Activated CD4-positive, alpha-beta T cell treated with anti-CD3 and anti-CD28 coated beads, Interleukin-2, amount 50 U/mL, for 48 hours (primary cell): ENCODE measurements at regions not wholly inside any gene's neighbourhood (a gene's known extent, or its start where the extent isn't known, plus 50 kb on each side); places are given as distances from the start of the nearest gene placed in this dataset.

Experiments used
- DNase-seq, 2 experiments: peaks; one replicate each; pipeline ENCODE4 v3.0.0-alpha.2; 2020

DNA sequence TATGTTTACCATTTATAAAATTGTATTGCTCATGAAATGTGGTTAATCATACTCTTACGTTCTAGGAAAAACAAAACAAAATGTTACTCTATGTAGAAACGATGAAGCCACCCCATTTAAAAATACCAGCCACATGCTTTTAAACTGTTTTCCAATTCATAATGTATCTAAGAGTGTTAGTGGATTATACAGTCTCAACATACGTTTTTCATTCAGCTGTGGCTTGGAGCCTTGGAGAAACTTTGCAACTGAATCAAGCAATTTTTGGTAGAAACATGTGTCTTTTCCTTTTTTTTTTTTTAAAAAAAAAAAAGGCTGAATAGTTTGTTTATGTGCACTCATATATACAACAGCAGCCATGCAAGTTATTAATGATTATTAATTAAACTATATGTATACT lies 378.0 kb upstream of the SEMA3D start:
- no peak for DNase-seq

DNA sequence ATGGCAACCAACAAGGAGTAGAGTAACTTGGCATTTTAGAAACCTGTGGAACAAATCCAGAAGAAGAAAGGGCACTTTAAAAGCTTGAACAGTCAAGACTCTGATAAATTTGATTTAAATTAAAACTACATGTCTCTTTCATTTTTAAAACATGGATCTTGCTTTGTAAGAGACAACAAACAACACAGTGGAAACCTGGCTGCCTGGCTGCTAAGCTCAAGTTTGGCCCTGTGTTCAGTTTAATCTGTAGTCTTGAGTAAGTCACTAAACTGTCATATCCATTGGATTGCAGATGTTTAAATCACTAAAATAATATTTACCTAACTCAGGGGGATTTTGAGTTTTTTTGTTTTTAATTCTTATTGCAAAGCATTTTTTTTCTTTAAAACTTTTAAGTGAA lies 374.9 kb upstream of the SEMA3D start:
- no peak for DNase-seq

- DNase-seq: no peak
These were observed 367.7 kb upstream of the SEMA3D start for GRCh38 chr7:85554236-85555178.

- DNase-seq: no peak
These were observed 349.3 kb upstream of the SEMA3D start for GRCh38 chr7:85535974-85536729.

- DNase-seq: no peak
These were observed 343.0 kb upstream of the SEMA3D start for GRCh38 chr7:85529831-85530230.

DNA sequence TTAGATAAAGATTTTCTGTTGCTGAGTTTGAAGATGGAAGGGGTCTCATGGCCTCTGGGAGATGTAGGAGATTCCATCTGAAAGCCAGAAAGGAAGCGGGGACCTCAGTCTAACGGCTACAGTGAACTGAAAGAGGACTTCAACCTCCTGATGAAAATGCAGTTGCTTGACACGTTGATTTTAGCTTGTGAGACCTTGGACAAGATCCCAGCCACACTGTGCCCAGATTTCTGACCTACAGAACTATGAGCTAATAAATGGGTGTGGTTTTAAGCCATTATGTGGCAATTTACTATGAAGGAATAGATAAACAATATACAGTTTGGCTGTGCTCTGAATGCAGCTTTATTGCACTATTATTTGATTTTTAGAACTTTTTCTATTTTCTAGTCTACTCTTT lies 342.3 kb upstream of the SEMA3D start:
- DNase-seq: no peak

- no peak for DNase-seq
These were observed 341.7 kb upstream of the SEMA3D start for GRCh38 chr7:85528581-85528980.

DNA sequence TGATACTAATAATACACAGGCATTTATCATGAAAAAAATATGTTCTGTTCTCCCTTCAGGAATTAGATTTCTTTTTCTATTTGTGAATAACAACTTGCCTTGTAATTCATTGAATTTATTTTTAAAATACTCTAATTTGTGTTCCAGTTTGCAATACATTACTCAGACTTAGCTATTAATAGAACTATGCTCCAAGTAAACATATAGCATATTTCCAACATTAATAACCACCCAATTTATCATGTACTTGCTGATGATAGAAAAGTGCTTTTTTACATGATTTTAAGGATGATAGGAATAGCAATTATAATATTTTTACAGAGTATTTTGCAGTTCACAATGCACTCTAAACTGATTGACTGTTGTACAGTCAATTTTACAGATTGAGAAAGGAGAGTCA lies 338.8 kb upstream of the SEMA3D start:
- no peak for DNase-seq

DNA sequence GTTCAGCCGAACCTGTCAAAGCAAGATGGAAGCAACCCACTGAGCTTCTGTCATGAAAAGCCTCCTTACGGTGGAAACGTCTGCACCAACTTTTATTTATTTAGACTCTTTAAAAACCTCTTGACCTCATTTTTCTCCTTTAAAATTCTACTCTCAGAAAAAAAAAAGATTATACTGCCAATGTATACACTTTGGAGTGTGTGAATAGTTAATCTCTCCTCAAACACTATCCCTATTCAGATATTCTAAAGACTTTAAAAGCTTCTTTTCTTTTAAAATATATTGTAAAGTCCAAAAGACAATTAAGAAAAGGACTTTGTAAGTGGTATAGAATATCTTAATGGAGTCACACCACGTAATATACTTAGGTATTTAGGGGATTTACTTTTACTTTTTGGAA lies 335.2 kb upstream of the SEMA3D start:
- DNase-seq: no peak

DNA sequence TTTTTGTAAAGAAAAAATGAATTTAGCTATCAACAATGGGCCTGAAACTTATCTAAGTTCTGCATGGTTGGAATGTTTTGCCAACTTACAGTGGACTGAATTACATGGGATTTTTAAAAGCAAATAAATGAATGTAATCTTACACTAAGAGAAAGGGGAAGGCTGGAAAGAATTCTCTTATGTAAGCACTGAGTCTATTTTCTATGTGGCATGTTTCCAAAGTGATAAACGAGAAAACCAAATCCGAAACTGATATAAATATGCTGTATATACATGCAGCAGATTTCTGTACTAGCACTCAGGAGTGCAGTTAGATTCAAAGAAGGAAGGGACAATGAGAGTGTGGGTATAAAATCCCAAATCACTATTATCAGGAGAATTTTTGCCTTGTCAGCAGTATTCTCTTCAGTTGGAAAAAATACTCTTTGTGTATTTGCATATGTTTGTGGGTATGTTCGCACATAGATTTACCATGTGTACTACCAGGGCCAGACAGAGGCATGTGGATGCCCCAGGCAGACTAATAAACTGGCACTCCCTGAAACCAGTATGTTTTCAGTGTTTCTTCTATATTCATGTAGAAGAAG lies 334.3 kb upstream of the SEMA3D start:
- no peak for DNase-seq

GRCh38 chr7:85520175-85520574 lies 333.3 kb upstream of the SEMA3D start:
- DNase-seq: no peak

GRCh38 chr7:85516675-85517074 lies 329.8 kb upstream of the SEMA3D start:
- no peak for DNase-seq

DNA sequence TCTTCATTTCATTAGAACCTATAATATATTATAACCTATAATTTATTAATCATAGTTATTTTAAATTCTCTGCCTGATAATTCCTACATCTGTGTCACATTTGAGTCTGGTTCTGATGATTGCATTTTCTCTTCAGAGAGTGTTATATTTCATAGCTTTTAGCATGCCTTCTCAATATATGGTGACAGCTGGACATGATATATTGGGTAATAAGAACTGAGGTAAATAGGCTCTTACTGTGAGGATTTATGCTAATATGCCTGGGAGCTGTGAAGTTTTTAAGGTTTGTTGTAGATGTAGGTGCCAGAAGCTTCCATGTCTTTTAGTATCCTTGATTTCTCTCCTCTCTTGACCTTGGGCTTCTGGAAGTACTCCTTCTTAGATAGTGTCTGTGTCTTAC lies 325.9 kb upstream of the SEMA3D start:
- DNase-seq: no peak

GRCh38 chr7:85510287-85510686 lies 323.4 kb upstream of the SEMA3D start:
- DNase-seq: no peak

GRCh38 chr7:85509476-85509875 lies 322.6 kb upstream of the SEMA3D start:
- DNase-seq: no peak

GRCh38 chr7:85508642-85509410 lies 322.0 kb upstream of the SEMA3D start:
- DNase-seq: no peak

GRCh38 chr7:85498031-85498430 lies 311.2 kb upstream of the SEMA3D start:
- no peak for DNase-seq

DNA sequence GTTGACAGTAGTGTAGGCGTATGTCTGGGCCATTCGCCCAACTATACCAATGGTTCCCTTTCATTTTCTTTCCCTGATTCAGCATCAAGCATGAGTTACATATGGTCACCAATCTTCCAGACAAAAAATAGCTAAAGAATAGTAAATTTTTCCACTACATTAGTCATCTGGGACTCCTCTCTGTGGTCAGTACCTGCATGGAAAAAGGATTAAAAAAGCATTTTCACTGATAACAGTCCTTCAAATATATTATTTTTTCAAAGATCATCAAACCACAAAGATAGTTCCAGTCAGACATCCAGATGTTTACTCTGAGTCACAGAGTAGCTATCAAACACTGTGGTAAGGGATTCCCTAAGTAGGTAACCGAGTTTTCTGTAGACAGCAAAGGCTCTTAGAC lies 302.6 kb upstream of the SEMA3D start:
- DNase-seq: no peak

DNA sequence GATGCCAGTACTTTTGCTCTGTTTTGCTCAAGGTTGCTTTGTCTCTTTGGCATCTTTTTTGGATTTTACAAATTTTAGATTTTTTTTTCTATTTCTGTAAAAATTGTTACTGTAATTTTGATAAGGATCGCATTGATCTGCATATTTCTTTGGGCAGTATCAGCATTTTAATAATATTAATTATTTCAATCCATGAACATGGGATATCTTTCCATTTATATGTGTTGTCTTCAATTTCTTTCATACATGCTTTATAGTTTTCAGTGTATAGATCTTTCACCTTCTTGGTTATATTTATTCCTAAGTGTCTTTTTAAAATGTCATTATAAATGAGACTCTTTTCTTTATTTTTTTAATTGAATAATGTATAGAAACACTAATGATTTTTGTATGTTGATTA lies 301.6 kb upstream of the SEMA3D start:
- no peak for DNase-seq

- no peak for DNase-seq
These were observed 296.3 kb upstream of the SEMA3D start for GRCh38 chr7:85483177-85483576.

GRCh38 chr7:85480666-85481065 lies 293.8 kb upstream of the SEMA3D start:
- DNase-seq: no peak

GRCh38 chr7:85479918-85480643 lies 293.2 kb upstream of the SEMA3D start:
- no peak for DNase-seq
